ENCODE measurements at regions not wholly inside any gene's neighbourhood (a gene's known extent, or its start where the extent isn't known, plus 50 kb on each side); places are given as distances from the start of the nearest gene placed in this dataset.
"Not testable (repeated sequence)": the region's sequence is repeated elsewhere in the genome, so short reads cannot be mapped to it uniquely, and the experiment has no call there.

- no peak overlapping the region for H3K4me3 ChIP-seq (ENCODE audit: low read length)
- no peak for DNase-seq (ENCODE audit: low read depth)
- TF ChIP-seq, protein P1, sequence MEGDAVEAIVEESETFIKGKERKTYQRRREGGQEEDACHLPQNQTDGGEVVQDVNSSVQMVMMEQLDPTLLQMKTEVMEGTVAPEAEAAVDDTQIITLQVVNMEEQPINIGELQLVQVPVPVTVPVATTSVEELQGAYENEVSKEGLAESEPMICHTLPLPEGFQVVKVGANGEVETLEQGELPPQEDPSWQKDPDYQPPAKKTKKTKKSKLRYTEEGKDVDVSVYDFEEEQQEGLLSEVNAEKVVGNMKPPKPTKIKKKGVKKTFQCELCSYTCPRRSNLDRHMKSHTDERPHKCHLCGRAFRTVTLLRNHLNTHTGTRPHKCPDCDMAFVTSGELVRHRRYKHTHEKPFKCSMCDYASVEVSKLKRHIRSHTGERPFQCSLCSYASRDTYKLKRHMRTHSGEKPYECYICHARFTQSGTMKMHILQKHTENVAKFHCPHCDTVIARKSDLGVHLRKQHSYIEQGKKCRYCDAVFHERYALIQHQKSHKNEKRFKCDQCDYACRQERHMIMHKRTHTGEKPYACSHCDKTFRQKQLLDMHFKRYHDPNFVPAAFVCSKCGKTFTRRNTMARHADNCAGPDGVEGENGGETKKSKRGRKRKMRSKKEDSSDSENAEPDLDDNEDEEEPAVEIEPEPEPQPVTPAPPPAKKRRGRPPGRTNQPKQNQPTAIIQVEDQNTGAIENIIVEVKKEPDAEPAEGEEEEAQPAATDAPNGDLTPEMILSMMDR (IDR thresholded peaks at IDR 0.05; ENCODE audit: insufficient read depth, low read depth, low read length, missing control alignments): no peak
Measured at GRCh38 chr6:80886475-80886874, 780.0 kb downstream of the BCKDHB start.

- H3K4me3 ChIP-seq (ENCODE audit: low read length): no peak overlapping the region
- TF ChIP-seq, protein P1 (IDR thresholded peaks at IDR 0.05; ENCODE audit: insufficient read depth, low read depth, low read length, missing control alignments): no peak
- no peak for DNase-seq (ENCODE audit: low read depth)
Measured at GRCh38 chr6:80872951-80873308, 766.5 kb downstream of the BCKDHB start.

- no peak for DNase-seq (ENCODE audit: low read depth)
- no peak overlapping the region for H3K4me3 ChIP-seq (ENCODE audit: low read length)
- TF ChIP-seq, protein P1 (IDR thresholded peaks at IDR 0.05; ENCODE audit: insufficient read depth, low read depth, low read length, missing control alignments): no peak
Measured at GRCh38 chr6:80872199-80872950, 765.9 kb downstream of the BCKDHB start.

DNA sequence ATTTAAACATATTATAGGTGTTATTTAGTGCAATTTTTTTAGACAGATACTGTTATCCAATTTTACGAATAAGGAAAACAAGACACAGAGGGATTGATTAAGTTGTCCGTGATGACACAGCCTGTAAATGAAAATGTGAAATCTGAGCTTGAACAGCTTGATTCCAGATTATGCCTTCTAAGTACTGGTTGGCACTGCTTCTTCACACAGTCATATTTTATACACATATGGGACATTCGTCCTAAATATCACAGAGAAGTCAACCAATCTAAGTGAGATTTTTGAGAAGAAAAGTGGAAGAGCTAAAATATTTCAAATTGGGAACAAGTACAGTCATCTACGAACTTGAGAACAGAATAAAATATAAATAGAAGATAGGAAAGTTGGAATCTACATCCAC, 756.3 kb downstream of the BCKDHB start:
- TF ChIP-seq, protein P1 (IDR thresholded peaks at IDR 0.05; ENCODE audit: insufficient read depth, low read depth, low read length, missing control alignments): no peak

GRCh38 chr6:80860107-80860506, 753.6 kb downstream of the BCKDHB start:
- TF ChIP-seq, protein P1 (IDR thresholded peaks at IDR 0.05; ENCODE audit: insufficient read depth, low read depth, low read length, missing control alignments): no peak
- no peak overlapping the region for H3K4me3 ChIP-seq (ENCODE audit: low read length)
- no peak for DNase-seq (ENCODE audit: low read depth)

More for the DNA sequence above, 756.3 kb downstream of the BCKDHB start:
- no peak for DNase-seq (ENCODE audit: low read depth)
- H3K4me3 ChIP-seq (ENCODE audit: low read length): no peak overlapping the region

- not testable (repeated sequence) for H3K4me3 ChIP-seq (ENCODE audit: low read length); DNase-seq (ENCODE audit: low read depth)
Measured at GRCh38 chr6:80847973-80848372, 741.5 kb downstream of the BCKDHB start.

GRCh38 chr6:80832337-80832736, 725.9 kb downstream of the BCKDHB start:
- no peak for DNase-seq (ENCODE audit: low read depth)
- H3K4me3 ChIP-seq (ENCODE audit: low read length): no peak overlapping the region
- TF ChIP-seq, protein P1 (IDR thresholded peaks at IDR 0.05; ENCODE audit: insufficient read depth, low read depth, low read length, missing control alignments): no peak

Data from epithelial cell of esophagus (primary cell).